Suprapubic skin (tissue), 4 donors: ENCODE measurements at regions not wholly inside any gene's neighbourhood (a gene's known extent, or its start where the extent isn't known, plus 50 kb on each side); places are given as distances from the start of the nearest gene placed in this dataset.

Experiments
- EP300 ChIP-seq: sonication (generic); formaldehyde crosslinking; IDR thresholded peaks from one replicate; pipeline ENCODE4 v1.6.1; 2017; ENCODE audit warnings: antibody characterized with exemption
- POLR2A ChIP-seq, 2 donors: fragments of 450-650 bp; IDR thresholded peaks; one replicate each; pipeline ENCODE4 v1.6.1; 2017; ENCODE audit warnings: antibody characterized with exemption in 2 of 2, mild to moderate bottlenecking in 2 of 2, moderate library complexity in 2 of 2
- POLR2AphosphoS5 ChIP-seq, 3 donors: sonication (generic); formaldehyde crosslinking; IDR thresholded peaks; one replicate each; pipeline ENCODE4 v1.6.1; 2017; ENCODE audit warnings: antibody characterized with exemption in 3 of 3
- TF ChIP-seq, protein P1 (sequence below), 2 donors: fragments of 200-600 bp in 1 of 2; fragments of 450-650 bp in 1 of 2; sonication (generic) in 1 of 2; IDR thresholded peaks; one replicate each; pipeline ENCODE4 v1.5.1; 2016 to 2019; ENCODE audit warnings: antibody characterized with exemption in 2 of 2, mild to moderate bottlenecking in 1 of 2, moderate library complexity in 1 of 2

DNA sequence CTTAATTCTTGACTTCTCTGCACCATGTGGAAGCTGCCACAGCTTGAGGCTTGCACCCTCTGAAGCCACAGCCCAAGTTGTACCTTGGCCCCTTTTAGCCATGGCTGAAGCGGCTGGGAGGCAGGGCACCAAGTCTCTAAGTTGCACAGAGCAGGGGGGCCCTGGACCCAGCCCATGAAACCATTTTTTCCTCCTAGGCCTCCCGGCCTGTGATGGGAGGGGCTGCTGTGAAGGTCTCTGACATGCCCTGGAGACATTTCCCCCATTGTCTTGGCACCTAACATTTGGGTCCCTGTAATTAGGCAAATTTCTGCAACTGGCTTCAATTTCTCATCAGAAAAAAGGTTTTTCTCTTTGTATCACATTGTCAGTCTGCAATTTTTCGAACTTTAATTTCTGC is 92.8 kb upstream of the GALNT15 start:
- TF ChIP-seq, protein P1, sequence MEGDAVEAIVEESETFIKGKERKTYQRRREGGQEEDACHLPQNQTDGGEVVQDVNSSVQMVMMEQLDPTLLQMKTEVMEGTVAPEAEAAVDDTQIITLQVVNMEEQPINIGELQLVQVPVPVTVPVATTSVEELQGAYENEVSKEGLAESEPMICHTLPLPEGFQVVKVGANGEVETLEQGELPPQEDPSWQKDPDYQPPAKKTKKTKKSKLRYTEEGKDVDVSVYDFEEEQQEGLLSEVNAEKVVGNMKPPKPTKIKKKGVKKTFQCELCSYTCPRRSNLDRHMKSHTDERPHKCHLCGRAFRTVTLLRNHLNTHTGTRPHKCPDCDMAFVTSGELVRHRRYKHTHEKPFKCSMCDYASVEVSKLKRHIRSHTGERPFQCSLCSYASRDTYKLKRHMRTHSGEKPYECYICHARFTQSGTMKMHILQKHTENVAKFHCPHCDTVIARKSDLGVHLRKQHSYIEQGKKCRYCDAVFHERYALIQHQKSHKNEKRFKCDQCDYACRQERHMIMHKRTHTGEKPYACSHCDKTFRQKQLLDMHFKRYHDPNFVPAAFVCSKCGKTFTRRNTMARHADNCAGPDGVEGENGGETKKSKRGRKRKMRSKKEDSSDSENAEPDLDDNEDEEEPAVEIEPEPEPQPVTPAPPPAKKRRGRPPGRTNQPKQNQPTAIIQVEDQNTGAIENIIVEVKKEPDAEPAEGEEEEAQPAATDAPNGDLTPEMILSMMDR (IDR thresholded peaks at IDR 0.05), result no peak
- TF ChIP-seq POLR2A (IDR thresholded peaks at IDR 0.05), result no peak
- no peak for TF ChIP-seq EP300
- no peak for TF ChIP-seq POLR2AphosphoS5 (IDR thresholded peaks at IDR 0.05)
